Neuronal stem cell (in vitro differentiated cells): ENCODE measurements at regions not wholly inside any gene's neighbourhood (a gene's known extent, or its start where the extent isn't known, plus 50 kb on each side); places are given as distances from the start of the nearest gene placed in this dataset.
A peak's percentile ranks its signal among the peaks of the same experiment; 100 is the strongest.

Experiments
- DNase-seq: peaks from one replicate; pipeline ENCODE4 v3.0.0-alpha.2; 2013; ENCODE audit warnings: low spot score
- H2AFZ ChIP-seq: one replicate; pipeline ENCODE4 v1.6.1; 2013; ENCODE audit warnings: mild to moderate bottlenecking, low read length, inconsistent platforms
- H2AK5ac ChIP-seq: 2 replicates; pipeline ENCODE4 v1.6.1; 2013; ENCODE audit warnings: low read depth, mild to moderate bottlenecking, inconsistent platforms, low read length, moderate library complexity, mixed read lengths
- H2BK120ac ChIP-seq: 2 replicates; pipeline ENCODE4 v1.6.1; 2013; ENCODE audit warnings: low read depth, mild to moderate bottlenecking, inconsistent platforms, low read length, moderate library complexity, mixed read lengths
- H2BK12ac ChIP-seq: one replicate; pipeline ENCODE4 v1.6.1; 2013; ENCODE audit warnings: low read length, inconsistent platforms
- H2BK15ac ChIP-seq: 2 replicates; pipeline ENCODE4 v1.6.1; 2013; ENCODE audit warnings: mild to moderate bottlenecking, low read length, inconsistent platforms, mixed read lengths
- H2BK5ac ChIP-seq: one replicate; pipeline ENCODE4 v1.6.1; 2013; ENCODE audit warnings: inconsistent platforms, mild to moderate bottlenecking, low read length, moderate library complexity
- H3K14ac ChIP-seq: one replicate; pipeline ENCODE4 v1.6.1; 2013; ENCODE audit warnings: low read length, inconsistent platforms
- H3K18ac ChIP-seq: 2 replicates; pipeline ENCODE4 v1.6.1; 2013; ENCODE audit warnings: low read length, inconsistent platforms
- H3K23ac ChIP-seq: 2 replicates; pipeline ENCODE4 v1.6.1; 2013; ENCODE audit warnings: low read depth, mild to moderate bottlenecking, mixed read lengths, low read length, inconsistent platforms; ENCODE audit not compliant: poor library complexity
- H3K27ac ChIP-seq: replicated peaks from 3 replicates; pipeline ENCODE4 v1.5.1; 2013; ENCODE audit warnings: low read length, inconsistent platforms
- H3K27me3 ChIP-seq, 3 experiments: 2 replicates each; pipeline ENCODE4 v1.6.1; 2013; ENCODE audit warnings: low read length in 3 of 3, mild to moderate bottlenecking in 2 of 3, inconsistent platforms in 1 of 3, low read depth in 1 of 3, mixed read lengths in 1 of 3, moderate library complexity in 1 of 3; ENCODE audit not compliant: control insufficient read depth in 3 of 3, insufficient read depth in 3 of 3
- H3K36me3 ChIP-seq, 2 donors: replicated peaks in 1 of 2; 2 replicates each; pipeline ENCODE4 v1.6.1; 2013; ENCODE audit warnings: low read length in 2 of 2; ENCODE audit not compliant: control insufficient read depth in 2 of 2, insufficient read depth in 2 of 2
- H3K4ac ChIP-seq: 2 replicates; pipeline ENCODE4 v1.6.1; 2013; ENCODE audit warnings: inconsistent platforms, mild to moderate bottlenecking, low read length, moderate library complexity
- H3K4me1 ChIP-seq, 2 donors: 1 replicate in 1 of 2; 2 replicates in 1 of 2; pipeline ENCODE4 v1.6.1; 2013; ENCODE audit warnings: low read length in 2 of 2, low read depth in 1 of 2; ENCODE audit not compliant: control insufficient read depth in 2 of 2, insufficient read depth in 1 of 2
- H3K4me2 ChIP-seq: one replicate; pipeline ENCODE4 v1.6.1; 2013; ENCODE audit warnings: mild to moderate bottlenecking, low read length, inconsistent platforms; ENCODE audit not compliant: insufficient read depth, poor library complexity, severe bottlenecking
- H3K4me3 ChIP-seq, 2 donors: 2 replicates each; pipeline ENCODE4 v1.5.1; 2013; ENCODE audit warnings: low read length in 2 of 2, mild to moderate bottlenecking in 2 of 2, inconsistent platforms in 1 of 2, moderate library complexity in 1 of 2
- H3K79me1 ChIP-seq: one replicate; pipeline ENCODE4 v1.6.1; 2013; ENCODE audit warnings: low read depth, mild to moderate bottlenecking, inconsistent platforms, low read length, moderate library complexity
- H3K9ac ChIP-seq: one replicate; pipeline ENCODE4 v1.6.1; 2013; ENCODE audit warnings: mild to moderate bottlenecking, low read depth, low read length, inconsistent platforms; ENCODE audit not compliant: poor library complexity
- H3K9me3 ChIP-seq, 2 donors: replicated peaks in 1 of 2; 2 replicates each; pipeline versions ENCODE3 to v1.6.1; 2013; ENCODE audit warnings: low read length in 2 of 2, mild to moderate bottlenecking in 2 of 2, inconsistent platforms in 1 of 2, low read depth in 1 of 2, mixed read lengths in 1 of 2, moderate library complexity in 1 of 2; ENCODE audit not compliant: control insufficient read depth in 2 of 2, insufficient read depth in 1 of 2
- H4K8ac ChIP-seq: one replicate; pipeline ENCODE4 v1.6.1; 2013; ENCODE audit warnings: low read depth, mild to moderate bottlenecking, inconsistent platforms, low read length, moderate library complexity
- H4K91ac ChIP-seq: one replicate; pipeline ENCODE4 v1.6.1; 2013; ENCODE audit warnings: low read length, low read depth, mild to moderate bottlenecking, inconsistent platforms; ENCODE audit not compliant: poor library complexity
- WGBS, 2 donors: extraction: QIAGEN DNeasy Blood & Tissue Kit; methylation state at CpG; one replicate each; pipeline ENCODE4 v1.1.7; 2013; ENCODE audit warnings: missing lambda C conversion rate in 2 of 2, mixed read lengths in 1 of 2; ENCODE audit not compliant: insufficient read length in 2 of 2, insufficient replicate concordance in 1 of 2; ENCODE audit errors: extremely low coverage in 2 of 2; 5-methylcytosine and 5-hydroxymethylcytosine counted together

DNA sequence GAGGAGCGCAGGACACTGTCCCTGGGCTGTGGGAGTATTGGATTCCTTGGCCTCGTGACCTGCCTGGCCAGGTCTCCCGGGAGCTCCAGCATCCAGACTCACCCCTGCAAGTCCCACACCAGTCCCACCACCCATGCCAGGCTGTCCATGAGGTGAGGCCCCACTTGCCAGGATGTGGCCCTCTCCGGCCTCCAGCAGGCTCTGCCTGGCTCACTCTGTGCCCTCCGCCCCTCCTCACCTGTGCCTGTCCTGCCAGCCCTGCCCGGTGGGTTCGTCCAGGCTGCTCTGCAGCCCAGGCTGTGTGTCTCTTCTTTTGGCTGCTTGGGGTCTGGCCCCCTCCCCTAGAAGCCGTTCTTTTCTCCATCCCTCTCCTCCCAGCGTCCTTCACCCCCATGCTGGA, 436.8 kb upstream of the MYT1L start:
- Histone ChIP-seq H3K27me3 (no peaks in the 10 kb centered on the region), H2BK12ac (no peak overlapping the region), H3K36me3 (no peaks in the 10 kb centered on the region), H3K14ac (no peak overlapping the region), H3K9ac (peak overlapping the region; percentile 66), H4K8ac (no peak overlapping the region), H2BK5ac (no peak overlapping the region), H3K18ac (peak overlapping the region; percentile 27), H3K9me3 (no peaks in the 10 kb centered on the region), H2AK5ac (peak overlapping the region; percentile 81), H2AFZ (no peak overlapping the region), H4K91ac (no peak overlapping the region), H3K23ac (no peak overlapping the region), H2BK15ac (no peak overlapping the region), H3K4me3 (no peak overlapping the region), H3K4me2 (no peak overlapping the region), H3K4me1 (peaks cover 0 to 6% of the 10 kb centered on the region in 2 donors), H3K4ac (no peak overlapping the region), H3K27ac (no peak overlapping the region), H2BK120ac (no peak overlapping the region), H3K79me1 (no peaks in the 10 kb centered on the region)
- WGBS, 2 donors, result no CpG with 5 or more reads among the region's 9 CpGs
- DNase-seq, result no peak

- Histone ChIP-seq H3K27ac (no peak overlapping the region), H4K91ac (no peak overlapping the region), H3K4me1 (peaks cover 0 to 6% of the 10 kb centered on the region in 2 donors), H4K8ac (no peak overlapping the region), H3K4me2 (no peak overlapping the region), H3K23ac (no peak overlapping the region), H3K79me1 (no peaks in the 10 kb centered on the region), H2AK5ac (peak overlapping the region; percentile 17), H3K9ac (no peak overlapping the region), H2BK12ac (no peak overlapping the region), H3K36me3 (no peaks in the 10 kb centered on the region), H3K18ac (peak overlapping the region; percentile 72), H3K9me3 (no peaks in the 10 kb centered on the region), H3K4ac (no peak overlapping the region), H3K27me3 (no peaks in the 10 kb centered on the region), H3K14ac (no peak overlapping the region), H2AFZ (no peak overlapping the region), H2BK15ac (no peak overlapping the region), H3K4me3 (no peak overlapping the region), H2BK120ac (no peak overlapping the region), H2BK5ac (no peak overlapping the region)
- DNase-seq, result no peak
- no CpG with 5 or more reads among the region's 22 CpGs for WGBS, 2 donors
Observed at GRCh38 chr2:2765839-2766495, 434.9 kb upstream of the MYT1L start.

DNA sequence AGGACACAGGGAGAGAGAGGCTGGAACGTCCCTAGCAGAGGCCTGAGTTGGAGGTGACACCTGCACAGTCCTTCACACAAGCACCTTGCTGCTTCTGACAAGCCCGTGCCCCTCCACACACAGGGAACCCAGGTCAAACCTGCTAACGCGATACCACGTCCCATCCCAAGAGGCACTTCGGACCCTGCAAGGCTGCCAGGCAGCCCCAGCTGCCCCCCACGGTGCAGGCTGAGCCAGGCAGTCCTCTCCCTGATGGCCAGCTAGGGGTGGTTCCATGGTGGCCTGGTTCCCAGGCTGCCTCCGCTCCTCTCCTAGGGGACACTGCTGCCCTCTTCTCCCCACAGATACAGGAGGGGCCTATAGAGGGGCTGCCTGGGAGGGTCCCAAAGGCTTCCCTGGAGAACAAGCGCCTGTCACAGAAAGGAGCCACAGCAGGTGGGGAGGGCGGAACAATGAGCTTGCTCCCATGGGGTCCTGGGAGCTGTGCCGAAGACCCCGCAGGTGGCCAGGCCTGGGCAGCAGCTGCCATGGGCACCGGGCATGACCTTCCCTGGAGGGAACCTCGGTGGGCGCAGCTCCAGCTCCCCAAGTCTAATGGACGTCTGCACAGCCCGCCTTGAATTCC, 434.2 kb upstream of the MYT1L start:
- Histone ChIP-seq H3K9me3 (no peaks in the 10 kb centered on the region), H3K18ac (peak overlapping the region; percentile 49), H3K4ac (no peak overlapping the region), H3K14ac (no peak overlapping the region), H3K4me3 (no peak overlapping the region), H3K23ac (no peak overlapping the region), H4K91ac (no peak overlapping the region), H3K27ac (no peak overlapping the region), H3K4me1 (peaks cover 0 to 6% of the 10 kb centered on the region in 2 donors), H2BK5ac (no peak overlapping the region), H3K27me3 (no peaks in the 10 kb centered on the region), H2BK120ac (no peak overlapping the region), H3K9ac (no peak overlapping the region), H3K36me3 (no peaks in the 10 kb centered on the region), H2AFZ (no peak overlapping the region), H2AK5ac (peak overlapping the region; percentile 12), H2BK15ac (no peak overlapping the region), H3K4me2 (no peak overlapping the region), H4K8ac (no peak overlapping the region), H3K79me1 (no peaks in the 10 kb centered on the region), H2BK12ac (no peak overlapping the region)
- no peak for DNase-seq
- WGBS, 2 donors, result no CpG with 5 or more reads among the region's 17 CpGs

DNA sequence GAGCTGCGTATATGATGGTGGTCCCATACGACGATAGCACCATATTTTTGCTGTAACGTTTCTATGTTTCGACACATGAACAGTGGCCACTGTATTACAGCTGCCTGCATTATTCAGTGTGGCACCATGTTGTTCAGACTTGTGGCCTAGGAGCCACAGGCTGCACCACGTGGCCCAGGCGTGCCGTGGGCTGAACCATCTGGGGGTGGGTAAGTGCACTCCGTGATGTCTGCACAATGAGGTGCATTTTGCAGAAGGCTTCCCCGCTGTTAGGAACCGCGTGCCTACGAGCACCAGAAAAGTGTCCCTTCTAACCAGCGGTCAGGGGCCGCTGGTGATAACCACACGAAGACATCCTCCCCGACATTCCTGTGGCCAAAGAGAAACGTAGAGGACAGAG, 433.7 kb upstream of the MYT1L start:
- peaks cover 0 to 6% of the 10 kb centered on the region in 2 donors for H3K4me1 ChIP-seq
- H3K14ac ChIP-seq, result no peak overlapping the region
- H2AK5ac ChIP-seq, result peak overlapping the region; percentile 12
- no CpG with 5 or more reads among the region's 18 CpGs for WGBS, 2 donors
- no peaks in the 10 kb centered on the region for H3K79me1 ChIP-seq
- H3K4me3 ChIP-seq, result no peak overlapping the region
- no peak overlapping the region for H4K8ac ChIP-seq
- no peaks in the 10 kb centered on the region for H3K9me3 ChIP-seq
- H4K91ac ChIP-seq, result no peak overlapping the region
- H2BK12ac ChIP-seq, result no peak overlapping the region
- no peak overlapping the region for H2BK120ac ChIP-seq
- no peaks in the 10 kb centered on the region for H3K36me3 ChIP-seq
- H3K4me2 ChIP-seq, result no peak overlapping the region
- no peak overlapping the region for H3K9ac ChIP-seq
- no peak for DNase-seq
- H3K23ac ChIP-seq, result peak overlapping the region; percentile 59
- no peak overlapping the region for H2BK15ac ChIP-seq
- no peak overlapping the region for H3K4ac ChIP-seq
- no peaks in the 10 kb centered on the region for H3K27me3 ChIP-seq
- no peak overlapping the region for H2BK5ac ChIP-seq
- H3K18ac ChIP-seq, result peak overlapping the region; percentile 49
- no peak overlapping the region for H2AFZ ChIP-seq
- no peak overlapping the region for H3K27ac ChIP-seq
